ENCODE measurements at regions not wholly inside any gene's neighbourhood (a gene's known extent, or its start where the extent isn't known, plus 50 kb on each side); places are given as distances from the start of the nearest gene placed in this dataset.

GRCh38 chr2:10188729-10189305 is 66.3 kb downstream of the RRM2 start:
- no peak for TF ChIP-seq CTCF (IDR thresholded peaks at IDR 0.05; ENCODE audit: insufficient read depth, low read depth, low read length)
- DNase-seq (ENCODE audit: low read depth) = no peak
- no peak overlapping the region for H3K4me3 ChIP-seq (ENCODE audit: low read depth, low read length)

GRCh38 chr2:10190255-10190654 is 67.7 kb downstream of the RRM2 start:
- TF ChIP-seq CTCF (IDR thresholded peaks at IDR 0.05; ENCODE audit: insufficient read depth, low read depth, low read length) = no peak
- no peak overlapping the region for H3K4me3 ChIP-seq (ENCODE audit: low read depth, low read length)
- no peak for DNase-seq (ENCODE audit: low read depth)

- TF ChIP-seq CTCF (IDR thresholded peaks at IDR 0.05; ENCODE audit: insufficient read depth, low read depth, low read length) = no peak
- no peak for DNase-seq (ENCODE audit: low read depth)
- no peak overlapping the region for H3K4me3 ChIP-seq (ENCODE audit: low read depth, low read length)
Observed at GRCh38 chr2:10190737-10191532, 68.4 kb downstream of the RRM2 start.

DNA sequence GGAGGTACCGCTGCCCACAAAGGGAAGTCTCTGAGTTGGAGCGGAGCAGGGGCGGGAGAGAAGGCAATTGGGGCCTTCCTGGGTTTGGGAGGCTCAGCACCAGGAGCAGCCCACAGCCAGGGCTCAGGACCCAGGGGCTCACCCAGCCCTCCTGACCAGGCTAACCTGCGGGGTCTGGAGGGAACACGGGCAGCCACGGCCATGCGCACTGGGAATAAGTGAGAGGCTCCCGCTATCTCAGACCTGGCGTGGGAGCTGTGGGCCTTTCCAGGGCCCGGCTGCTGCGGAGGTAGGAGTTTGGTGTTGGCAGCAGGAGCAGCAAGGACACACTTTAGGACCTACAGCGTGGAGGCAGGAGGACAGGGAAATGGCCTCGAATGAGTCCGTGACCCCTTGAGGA is 69.0 kb downstream of the RRM2 start:
- TF ChIP-seq CTCF (IDR thresholded peaks at IDR 0.05; ENCODE audit: insufficient read depth, low read depth, low read length) = no peak
- no peak for DNase-seq (ENCODE audit: low read depth)
- H3K4me3 ChIP-seq (ENCODE audit: low read depth, low read length) = no peak overlapping the region

DNA sequence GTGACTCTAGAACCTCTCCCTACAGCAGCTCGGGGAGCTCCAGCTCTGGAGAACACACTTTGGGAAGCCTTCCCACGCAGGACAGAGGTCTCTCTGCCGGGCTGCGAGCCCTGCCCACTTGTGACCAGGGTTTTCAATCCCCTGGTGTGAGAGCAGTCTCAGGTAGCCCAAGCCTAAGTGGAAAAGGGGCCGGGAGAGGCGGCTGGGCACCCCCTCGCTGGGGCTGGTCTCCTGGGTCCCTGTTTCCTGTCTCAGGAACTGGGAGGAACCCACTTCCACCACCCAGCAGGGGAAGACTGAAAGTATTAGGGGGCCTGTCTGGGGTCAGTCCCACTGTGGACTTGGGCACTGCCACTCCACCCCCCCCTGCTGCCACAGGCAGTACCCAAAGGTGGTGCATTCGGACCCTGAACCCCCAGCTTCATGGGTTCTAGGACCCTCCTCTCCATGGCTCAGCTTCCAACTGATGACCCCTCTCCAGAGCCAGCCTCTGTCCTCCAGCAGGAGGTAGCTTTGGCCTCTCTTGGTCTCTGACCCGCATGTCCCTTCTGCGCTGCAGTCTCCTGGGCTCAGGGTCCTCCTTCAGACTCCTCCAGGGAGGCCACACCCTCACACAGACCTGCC is 70.0 kb downstream of the RRM2 start:
- no peak for DNase-seq (ENCODE audit: low read depth)
- no peak overlapping the region for H3K4me3 ChIP-seq (ENCODE audit: low read depth, low read length)
- no peak for TF ChIP-seq CTCF (IDR thresholded peaks at IDR 0.05; ENCODE audit: insufficient read depth, low read depth, low read length)

DNA sequence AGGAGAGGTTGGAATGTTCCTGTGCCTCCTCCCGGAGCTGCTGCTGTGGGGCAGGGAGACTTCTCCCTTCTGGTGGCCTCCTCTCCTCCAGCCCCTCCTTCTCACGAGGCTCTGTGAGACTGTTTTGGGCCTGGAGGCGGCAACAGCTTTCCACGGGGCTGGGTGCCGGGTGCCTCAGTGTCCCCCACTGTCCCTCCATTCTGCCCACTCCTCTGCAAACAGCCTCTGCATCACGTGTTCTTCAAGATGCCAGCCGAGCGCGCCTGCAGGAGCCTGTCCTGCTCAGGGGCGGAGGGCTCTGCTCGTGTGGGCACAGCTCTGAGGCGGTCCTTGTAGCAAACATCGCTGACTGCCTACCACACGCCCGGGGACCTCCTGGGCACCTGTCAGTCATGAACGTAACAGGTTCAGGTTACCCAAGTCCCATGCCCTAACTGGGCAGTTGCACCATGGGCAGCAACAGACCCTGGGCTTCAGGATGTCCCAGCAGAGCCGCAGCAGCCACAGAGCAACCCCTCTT is 70.8 kb downstream of the RRM2 start:
- no peak for DNase-seq (ENCODE audit: low read depth)
- TF ChIP-seq CTCF (IDR thresholded peaks at IDR 0.05; ENCODE audit: insufficient read depth, low read depth, low read length) = no peak

More for the DNA sequence above, 70.8 kb downstream of the RRM2 start:
- no peak overlapping the region for H3K4me3 ChIP-seq (ENCODE audit: low read depth, low read length)
